Left ventricle myocardium inferior (tissue), 1 donor: ENCODE measurements at regions not wholly inside any gene's neighbourhood (a gene's known extent, or its start where the extent isn't known, plus 50 kb on each side); places are given as distances from the start of the nearest gene placed in this dataset.

Source experiments
- DNase-seq: peaks from one replicate; pipeline ENCODE4 v3.0.0-alpha.2; 2020
- H3K27ac ChIP-seq: fragments of 200-600 bp; replicated peaks from 2 replicates; pipeline ENCODE4 v1.8.0; 2021
- H3K27me3 ChIP-seq: fragments of 200-600 bp; 2 replicates; pipeline ENCODE4 v1.8.0; 2021; ENCODE audit warnings: low read depth
- H3K36me3 ChIP-seq: fragments of 200-600 bp; 2 replicates; pipeline ENCODE4 v1.8.0; 2021
- H3K4me1 ChIP-seq: fragments of 200-600 bp; 2 replicates; pipeline ENCODE4 v1.8.0; 2021
- H3K4me3 ChIP-seq: fragments of 200-600 bp; 2 replicates; pipeline ENCODE4 v1.8.0; 2021; ENCODE audit warnings: mild to moderate bottlenecking, moderate library complexity
- H3K9me3 ChIP-seq: fragments of 200-600 bp; replicated peaks from 2 replicates; pipeline ENCODE4 v1.8.0; 2021
- CTCF ChIP-seq: fragments of 200-600 bp; IDR thresholded peaks from 2 replicates; pipeline ENCODE4 v1.8.0; 2021; ENCODE audit warnings: antibody characterized with exemption, mild to moderate bottlenecking, borderline replicate concordance
- intact Hi-C: fragments of 100-400 bp; cut with micrococcal nuclease; formaldehyde crosslinking; loops from one replicate; pipeline ENCODE4 v1.11.0; 2022
- donor health status: DM: no; HTN: yes; CAD: no; lungs with severe emphysema.

DNA sequence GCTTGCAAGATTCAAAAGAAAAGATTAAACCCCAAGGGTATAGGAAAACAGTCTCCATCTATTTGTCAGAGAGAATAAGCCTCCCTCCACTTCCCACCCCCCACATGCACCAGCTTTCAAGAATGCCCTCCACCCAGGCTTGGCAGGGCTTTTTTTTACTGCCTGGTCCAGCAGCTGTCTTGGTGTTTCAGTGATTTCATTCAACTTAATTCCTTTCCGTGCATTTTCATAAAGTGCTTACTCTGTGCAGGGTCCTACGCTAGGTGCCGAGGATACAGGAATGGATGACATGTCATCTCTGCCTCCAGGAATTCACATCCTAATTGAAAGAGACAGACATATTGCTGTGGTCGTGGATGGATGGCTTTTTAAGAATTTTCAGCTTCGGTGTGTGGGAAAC is 117.9 kb downstream of the LRATD1 start:
- intact Hi-C loops, result no loop called here
- no peak for DNase-seq
- no peak overlapping the region for H3K4me3 ChIP-seq
- peaks cover 3% of the 10 kb centered on the region for H3K9me3 ChIP-seq
- no peaks in the 10 kb centered on the region for H3K4me1 ChIP-seq
- peaks cover 8% of the 10 kb centered on the region for H3K27me3 ChIP-seq
- H3K36me3 ChIP-seq, result no peaks in the 10 kb centered on the region
- H3K27ac ChIP-seq, result no peak overlapping the region
- TF ChIP-seq CTCF, result no peak

DNA sequence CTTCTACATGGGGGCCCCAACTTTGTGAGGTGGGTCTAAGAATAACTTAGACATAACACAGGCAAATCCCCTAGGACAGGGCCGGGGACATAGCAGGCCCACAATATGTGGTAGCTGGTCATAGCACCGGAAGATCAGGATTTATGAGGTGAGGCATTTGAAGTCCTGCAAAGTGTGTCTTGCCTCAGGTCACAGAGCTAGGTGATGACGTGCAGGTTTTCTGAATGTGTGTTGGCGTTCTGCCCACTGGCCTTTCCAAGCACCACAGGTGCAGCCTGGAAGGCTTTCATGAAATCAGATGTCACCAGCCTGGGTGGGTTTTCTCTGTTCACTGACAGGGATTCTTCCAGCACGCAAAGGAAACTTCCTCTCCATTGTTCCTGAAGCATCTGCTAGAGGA is 119.1 kb downstream of the LRATD1 start:
- peaks cover 3% of the 10 kb centered on the region for H3K9me3 ChIP-seq
- peaks cover 8% of the 10 kb centered on the region for H3K27me3 ChIP-seq
- intact Hi-C loops, result no loop called here

DNA sequence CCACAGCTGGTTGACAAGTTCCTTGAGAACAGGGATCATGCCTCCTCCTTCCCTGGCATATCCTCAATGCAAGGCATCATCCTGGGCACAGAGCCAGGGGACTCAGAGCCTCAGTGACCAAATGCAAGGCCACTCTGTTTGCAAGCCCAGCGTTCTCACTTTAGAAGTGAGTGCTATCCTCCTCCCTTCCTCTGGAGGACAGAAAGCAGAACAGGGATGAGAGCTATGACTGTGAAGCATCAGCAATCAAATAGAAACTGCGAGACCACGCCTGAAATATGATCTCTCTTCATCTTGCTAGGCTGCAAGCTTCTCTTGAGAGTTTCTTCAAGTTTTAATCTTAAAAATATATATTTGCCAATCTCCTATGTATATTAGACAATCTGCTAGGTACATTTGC is 119.8 kb downstream of the LRATD1 start:
- peaks cover 8% of the 10 kb centered on the region for H3K27me3 ChIP-seq
- TF ChIP-seq CTCF, result no peak
- intact Hi-C loops, result no loop called here
- H3K4me1 ChIP-seq, result no peaks in the 10 kb centered on the region
- H3K27ac ChIP-seq, result no peak overlapping the region
- H3K4me3 ChIP-seq, result no peak overlapping the region
- no peaks in the 10 kb centered on the region for H3K36me3 ChIP-seq
- H3K9me3 ChIP-seq, result peaks cover 3% of the 10 kb centered on the region
- no peak for DNase-seq

More for the DNA sequence above, 119.1 kb downstream of the LRATD1 start:
- no peak for TF ChIP-seq CTCF
- Histone ChIP-seq H3K36me3 (no peaks in the 10 kb centered on the region), H3K27ac (no peak overlapping the region), H3K4me1 (no peaks in the 10 kb centered on the region), H3K4me3 (no peak overlapping the region)
- DNase-seq, result no peak

DNA sequence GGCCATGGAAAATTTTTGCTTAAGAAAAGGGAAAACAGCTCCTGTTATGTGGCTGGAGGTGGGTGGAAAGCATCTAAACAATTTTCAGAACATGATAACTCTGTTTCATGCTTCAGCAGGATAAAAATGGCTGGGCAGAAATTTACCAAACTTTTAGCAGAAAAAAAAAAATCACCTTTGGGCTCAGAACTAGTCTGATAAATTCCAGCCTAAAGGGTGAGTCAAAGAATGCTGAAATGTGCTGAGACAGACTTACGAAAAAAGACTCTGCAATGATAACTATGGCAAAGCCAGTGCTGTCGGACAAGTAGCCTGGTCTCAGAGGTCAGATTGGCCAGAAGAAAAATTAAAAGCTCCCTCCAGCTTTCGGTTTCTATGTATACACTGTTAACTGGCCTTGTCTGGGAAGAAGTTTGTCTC is 123.6 kb downstream of the LRATD1 start:
- Histone ChIP-seq H3K4me3 (no peak overlapping the region), H3K36me3 (no peaks in the 10 kb centered on the region), H3K27me3 (peaks cover 8% of the 10 kb centered on the region), H3K9me3 (no peaks in the 10 kb centered on the region), H3K4me1 (no peaks in the 10 kb centered on the region), H3K27ac (no peak overlapping the region)
- DNase-seq, result no peak
- intact Hi-C loops, result no loop called here
- TF ChIP-seq CTCF, result no peak

DNA sequence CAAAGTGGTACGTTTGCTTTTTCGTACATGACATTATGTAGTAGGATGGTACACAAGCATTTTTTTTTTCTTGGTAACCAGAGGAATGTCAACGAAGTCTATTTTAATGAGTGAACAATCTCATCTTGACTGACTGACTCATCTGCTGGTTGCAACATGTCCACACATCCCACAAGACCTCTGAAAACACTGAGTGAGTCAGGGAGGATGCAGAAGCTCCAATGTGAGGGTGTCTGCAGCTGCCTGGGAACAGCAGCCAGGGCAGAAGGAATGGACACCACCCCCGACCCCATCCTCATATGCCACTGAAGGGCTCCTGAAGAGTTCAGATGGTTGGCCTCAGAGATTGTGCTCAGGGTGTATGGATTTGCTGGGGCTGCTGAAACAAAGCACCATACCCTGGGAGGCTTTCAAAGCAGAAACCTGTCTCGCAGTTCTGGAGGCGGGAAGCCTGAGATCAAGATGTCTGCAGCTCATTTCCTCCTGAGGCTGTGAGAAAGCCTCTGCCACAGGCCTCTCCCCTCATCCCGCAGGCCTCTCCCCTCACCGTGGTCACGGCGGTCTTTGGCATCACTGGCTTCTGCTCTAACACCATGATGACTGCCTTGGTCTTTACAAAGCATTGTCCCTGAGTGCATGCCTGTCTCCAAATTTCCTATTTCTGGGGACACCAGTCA is 124.6 kb downstream of the LRATD1 start:
- TF ChIP-seq CTCF, result no peak
- no peak for DNase-seq
- H3K9me3 ChIP-seq, result no peaks in the 10 kb centered on the region
- H3K4me3 ChIP-seq, result no peak overlapping the region
- H3K27ac ChIP-seq, result no peak overlapping the region
- no peaks in the 10 kb centered on the region for H3K4me1 ChIP-seq
- no peaks in the 10 kb centered on the region for H3K36me3 ChIP-seq
- intact Hi-C loops, result no loop called here
- peaks cover 5% of the 10 kb centered on the region for H3K27me3 ChIP-seq

GRCh38 chr2:14759082-14759481 is 126.6 kb downstream of the LRATD1 start:
- intact Hi-C loops, result no loop called here
- no peaks in the 10 kb centered on the region for H3K36me3 ChIP-seq
- no peaks in the 10 kb centered on the region for H3K27me3 ChIP-seq
- H3K4me3 ChIP-seq, result no peak overlapping the region
- no peaks in the 10 kb centered on the region for H3K9me3 ChIP-seq
- H3K4me1 ChIP-seq, result no peaks in the 10 kb centered on the region
- DNase-seq, result no peak
- no peak for TF ChIP-seq CTCF
- H3K27ac ChIP-seq, result no peak overlapping the region
